Uterus (tissue), 2 donors: ENCODE measurements at regions not wholly inside any gene's neighbourhood (a gene's known extent, or its start where the extent isn't known, plus 50 kb on each side); places are given as distances from the start of the nearest gene placed in this dataset.

Experiments
- POLR2A ChIP-seq, 2 donors: fragments of 450-650 bp; IDR thresholded peaks; one replicate each; pipeline ENCODE4 v1.6.1; 2016; ENCODE audit warnings: antibody characterized with exemption in 2 of 2, mild to moderate bottlenecking in 1 of 2, moderate library complexity in 1 of 2
- TF ChIP-seq, protein P1 (sequence below), 4 experiments: fragments of 200-600 bp in 2 of 4; fragments of 450-650 bp in 2 of 4; sonication (generic) in 2 of 4; IDR thresholded peaks; one replicate each; pipeline ENCODE4 v1.5.1; 2016 to 2019; ENCODE audit warnings: antibody characterized with exemption in 4 of 4, mild to moderate bottlenecking in 2 of 4, moderate library complexity in 1 of 4

DNA sequence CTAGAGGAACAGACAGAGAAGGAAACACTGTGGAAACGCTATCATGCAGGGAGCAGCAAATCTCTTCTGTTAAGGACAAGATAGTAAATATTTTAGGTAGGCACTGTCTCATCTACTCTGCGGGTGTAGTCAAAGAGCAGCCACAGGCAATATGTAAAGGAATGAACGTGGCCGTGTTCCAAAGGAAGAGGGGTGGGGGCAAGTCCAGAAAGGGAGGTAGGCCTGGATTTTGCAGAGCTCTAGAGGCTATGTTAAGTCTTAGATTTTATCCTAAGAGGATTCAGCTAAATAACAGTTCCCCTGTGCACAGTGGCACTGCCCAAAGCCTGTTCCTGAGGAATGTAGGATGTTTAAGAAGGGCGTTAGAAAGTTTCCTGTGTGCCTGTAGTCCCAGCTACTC is 161.6 kb downstream of the ACTL7B start:
- TF ChIP-seq, protein P1, sequence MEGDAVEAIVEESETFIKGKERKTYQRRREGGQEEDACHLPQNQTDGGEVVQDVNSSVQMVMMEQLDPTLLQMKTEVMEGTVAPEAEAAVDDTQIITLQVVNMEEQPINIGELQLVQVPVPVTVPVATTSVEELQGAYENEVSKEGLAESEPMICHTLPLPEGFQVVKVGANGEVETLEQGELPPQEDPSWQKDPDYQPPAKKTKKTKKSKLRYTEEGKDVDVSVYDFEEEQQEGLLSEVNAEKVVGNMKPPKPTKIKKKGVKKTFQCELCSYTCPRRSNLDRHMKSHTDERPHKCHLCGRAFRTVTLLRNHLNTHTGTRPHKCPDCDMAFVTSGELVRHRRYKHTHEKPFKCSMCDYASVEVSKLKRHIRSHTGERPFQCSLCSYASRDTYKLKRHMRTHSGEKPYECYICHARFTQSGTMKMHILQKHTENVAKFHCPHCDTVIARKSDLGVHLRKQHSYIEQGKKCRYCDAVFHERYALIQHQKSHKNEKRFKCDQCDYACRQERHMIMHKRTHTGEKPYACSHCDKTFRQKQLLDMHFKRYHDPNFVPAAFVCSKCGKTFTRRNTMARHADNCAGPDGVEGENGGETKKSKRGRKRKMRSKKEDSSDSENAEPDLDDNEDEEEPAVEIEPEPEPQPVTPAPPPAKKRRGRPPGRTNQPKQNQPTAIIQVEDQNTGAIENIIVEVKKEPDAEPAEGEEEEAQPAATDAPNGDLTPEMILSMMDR (IDR thresholded peaks at IDR 0.05), result no peak
- no peak for TF ChIP-seq POLR2A (IDR thresholded peaks at IDR 0.05)
